WI38 (cell line): ENCODE measurements at regions not wholly inside any gene's neighbourhood (a gene's known extent, or its start where the extent isn't known, plus 50 kb on each side); places are given as distances from the start of the nearest gene placed in this dataset.

Experiments
- H3K4me3 ChIP-seq: 2 replicates; pipeline ENCODE4 v1.5.1; 2011; ENCODE audit warnings: low read depth, mild to moderate bottlenecking, control low read depth, low read length
- TF ChIP-seq, protein P1 (sequence below): IDR thresholded peaks from 2 replicates; pipeline ENCODE4 v1.5.1; 2012; ENCODE audit warnings: low read depth, mild to moderate bottlenecking, control low read depth, low read length

DNA sequence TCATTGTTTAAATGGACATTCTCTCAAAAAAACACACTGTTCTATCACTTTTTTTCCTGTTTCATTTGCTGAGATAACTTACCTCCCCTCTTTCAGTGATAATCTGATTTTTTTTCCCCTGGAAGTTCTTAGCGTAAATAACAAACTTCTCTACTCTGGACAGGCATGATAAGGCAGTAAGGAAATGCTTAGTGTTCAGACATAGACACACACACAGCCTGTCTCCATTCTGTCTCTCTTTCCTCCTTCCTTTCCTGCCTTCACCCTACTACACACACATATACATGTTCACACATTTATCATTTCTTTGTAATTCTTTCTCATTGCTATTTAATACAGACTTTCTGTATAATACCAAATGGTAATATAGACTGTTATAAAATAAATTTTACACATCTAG, 470.8 kb upstream of the ROBO1 start:
- TF ChIP-seq, protein P1, sequence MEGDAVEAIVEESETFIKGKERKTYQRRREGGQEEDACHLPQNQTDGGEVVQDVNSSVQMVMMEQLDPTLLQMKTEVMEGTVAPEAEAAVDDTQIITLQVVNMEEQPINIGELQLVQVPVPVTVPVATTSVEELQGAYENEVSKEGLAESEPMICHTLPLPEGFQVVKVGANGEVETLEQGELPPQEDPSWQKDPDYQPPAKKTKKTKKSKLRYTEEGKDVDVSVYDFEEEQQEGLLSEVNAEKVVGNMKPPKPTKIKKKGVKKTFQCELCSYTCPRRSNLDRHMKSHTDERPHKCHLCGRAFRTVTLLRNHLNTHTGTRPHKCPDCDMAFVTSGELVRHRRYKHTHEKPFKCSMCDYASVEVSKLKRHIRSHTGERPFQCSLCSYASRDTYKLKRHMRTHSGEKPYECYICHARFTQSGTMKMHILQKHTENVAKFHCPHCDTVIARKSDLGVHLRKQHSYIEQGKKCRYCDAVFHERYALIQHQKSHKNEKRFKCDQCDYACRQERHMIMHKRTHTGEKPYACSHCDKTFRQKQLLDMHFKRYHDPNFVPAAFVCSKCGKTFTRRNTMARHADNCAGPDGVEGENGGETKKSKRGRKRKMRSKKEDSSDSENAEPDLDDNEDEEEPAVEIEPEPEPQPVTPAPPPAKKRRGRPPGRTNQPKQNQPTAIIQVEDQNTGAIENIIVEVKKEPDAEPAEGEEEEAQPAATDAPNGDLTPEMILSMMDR = no peak
- no peak overlapping the region for H3K4me3 ChIP-seq

DNA sequence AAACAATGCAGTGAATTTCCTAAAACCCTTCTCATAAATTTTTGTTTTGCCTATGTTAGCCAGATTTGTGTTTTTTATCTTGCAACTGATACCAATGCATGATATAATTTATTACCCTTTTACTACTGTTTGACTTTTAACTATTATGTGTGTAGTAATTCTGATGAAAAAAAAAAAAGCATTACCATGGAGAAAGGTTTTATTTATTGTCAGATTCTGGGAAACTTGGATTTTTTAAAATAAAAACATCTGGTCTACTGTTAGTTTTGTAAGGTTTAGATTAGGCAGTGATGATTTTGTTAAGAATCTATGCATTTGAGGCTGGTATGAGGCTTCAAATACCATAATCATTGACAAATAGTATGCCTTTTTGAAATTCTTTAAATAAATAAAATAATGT, 470.4 kb upstream of the ROBO1 start:
- no peak overlapping the region for H3K4me3 ChIP-seq
- TF ChIP-seq, protein P1 = no peak

DNA sequence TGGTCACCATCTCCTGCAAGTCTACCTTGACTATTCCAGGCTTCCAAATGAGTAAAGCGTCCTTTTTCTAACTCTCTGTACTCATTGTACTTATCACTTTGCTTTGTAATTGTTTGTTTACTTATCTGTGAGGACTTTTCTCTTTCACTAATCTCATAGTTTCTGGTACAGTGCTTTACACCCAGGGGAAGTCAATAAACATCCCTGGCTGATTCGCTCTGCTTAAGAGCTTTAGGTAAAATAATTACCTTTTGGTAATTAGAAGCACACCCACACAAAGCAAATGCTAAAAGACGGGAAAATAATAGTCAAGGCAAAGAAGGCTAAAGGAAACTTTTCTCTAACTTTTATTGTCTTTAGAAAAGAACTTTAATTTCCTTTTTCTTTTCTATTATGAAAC, 466.9 kb upstream of the ROBO1 start:
- TF ChIP-seq, protein P1 = no peak
- H3K4me3 ChIP-seq = no peak overlapping the region

DNA sequence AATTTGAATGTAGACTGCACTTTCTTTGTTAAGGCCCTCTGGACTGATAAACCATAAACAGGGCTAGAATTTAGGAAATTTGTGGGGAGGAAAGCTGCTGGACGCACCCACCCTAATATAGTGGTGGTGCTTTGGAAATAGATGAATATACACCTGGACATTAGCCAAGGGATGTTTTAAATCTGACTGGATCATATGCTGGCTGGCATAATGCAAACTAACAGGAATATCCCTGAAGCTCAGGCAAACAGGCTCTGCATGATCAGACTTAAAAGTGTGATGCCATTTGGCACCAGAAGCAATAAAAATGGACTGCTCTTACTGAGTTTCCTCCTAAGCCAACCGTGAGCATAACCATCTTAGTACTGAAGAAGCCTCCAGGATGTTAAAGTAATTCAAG, 465.8 kb upstream of the ROBO1 start:
- TF ChIP-seq, protein P1 = no peak
- no peak overlapping the region for H3K4me3 ChIP-seq

DNA sequence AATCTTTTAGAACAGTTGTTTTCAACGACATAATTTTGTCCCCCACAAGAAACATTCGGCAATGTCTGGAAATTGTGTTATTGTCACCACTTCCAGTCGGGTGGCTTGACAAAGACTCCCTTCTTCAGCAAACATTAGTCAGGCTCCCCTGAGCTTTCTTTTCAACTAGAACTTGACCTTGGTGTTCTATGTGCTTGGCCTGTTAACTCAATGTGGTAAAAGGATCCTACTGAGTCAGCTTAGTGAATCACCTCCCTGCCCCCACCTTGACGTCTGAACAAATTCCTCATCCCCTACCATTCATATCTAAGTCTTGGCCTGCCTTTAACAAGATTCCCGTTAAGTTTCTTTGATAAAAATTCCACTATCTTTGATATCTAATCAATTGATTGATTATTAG, 465.0 kb upstream of the ROBO1 start:
- TF ChIP-seq, protein P1 = no peak
- no peak overlapping the region for H3K4me3 ChIP-seq

DNA sequence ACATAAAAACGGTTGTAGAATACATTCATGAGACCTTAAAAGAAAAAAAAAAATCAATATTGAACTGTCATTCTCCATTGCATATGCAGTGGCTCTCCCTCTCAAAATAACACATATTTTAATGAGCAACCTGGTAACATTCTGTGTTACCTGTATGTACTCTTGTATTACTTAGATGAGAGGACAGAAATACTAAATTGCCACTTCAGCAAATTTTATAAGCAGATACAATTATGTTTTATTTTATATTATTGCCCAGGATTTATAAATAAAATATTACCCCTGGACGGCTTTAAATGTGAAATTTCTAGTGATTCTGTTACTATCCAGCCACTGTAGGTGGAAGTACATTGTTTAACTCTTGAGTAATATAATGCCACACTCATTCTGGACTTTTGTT, 463.2 kb upstream of the ROBO1 start:
- no peak overlapping the region for H3K4me3 ChIP-seq
- TF ChIP-seq, protein P1 = no peak

DNA sequence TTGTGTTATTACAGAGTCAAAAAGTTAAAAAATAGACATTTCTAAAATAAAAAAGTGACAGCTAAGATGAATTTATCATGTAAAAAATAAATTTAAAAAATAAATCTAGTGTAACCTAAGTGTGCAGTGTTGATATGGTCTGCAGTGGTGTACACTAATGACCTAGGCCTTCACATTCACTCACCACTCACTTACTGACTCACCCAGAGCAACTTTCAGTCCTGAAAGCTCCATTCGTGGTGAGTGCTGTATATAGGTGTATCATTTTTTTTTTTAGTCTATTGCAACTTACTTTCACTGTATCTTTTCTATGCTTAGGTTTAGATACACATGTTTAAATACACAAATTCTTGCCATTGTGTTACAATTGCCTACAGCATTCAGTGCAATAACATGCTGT, 459.4 kb upstream of the ROBO1 start:
- TF ChIP-seq, protein P1 = no peak
- H3K4me3 ChIP-seq = no peak overlapping the region
